ENCODE measurements at regions not wholly inside any gene's neighbourhood (a gene's known extent, or its start where the extent isn't known, plus 50 kb on each side); places are given as distances from the start of the nearest gene placed in this dataset.

GRCh38 chr1:116185161-116185701 is 74.0 kb downstream of the MAB21L3 start:
- no peak for TF ChIP-seq CTCF (IDR thresholded peaks at IDR 0.05)
- no peak overlapping the region for H3K4me2 ChIP-seq (ENCODE audit: low read length)
- H3K79me2 ChIP-seq = no peaks in the 10 kb centered on the region
- H3K4me1 ChIP-seq = no peaks in the 10 kb centered on the region
- no peak overlapping the region for H2AFZ ChIP-seq
- no peak overlapping the region for H3K4me3 ChIP-seq (ENCODE audit: low read depth, low read length)
- H3K27me3 ChIP-seq (ENCODE audit: control insufficient read depth, insufficient read depth, low read length) = no peaks in the 10 kb centered on the region
- no peaks in the 10 kb centered on the region for H3K9me3 ChIP-seq (ENCODE audit: control insufficient read depth, low read length)
- H3K9ac ChIP-seq = no peak overlapping the region
- no peak overlapping the region for H3K27ac ChIP-seq
- no peaks in the 10 kb centered on the region for H3K36me3 ChIP-seq (ENCODE audit: control insufficient read depth, insufficient read depth, low read length)

- Histone ChIP-seq H3K79me2 (no peaks in the 10 kb centered on the region), H2AFZ (no peak overlapping the region), H3K9ac (no peak overlapping the region), H3K4me1 (peaks cover 4% of the 10 kb centered on the region), H3K36me3 (ENCODE audit: control insufficient read depth, insufficient read depth, low read length) (no peaks in the 10 kb centered on the region), H3K9me3 (ENCODE audit: control insufficient read depth, low read length) (no peaks in the 10 kb centered on the region), H3K27ac (no peak overlapping the region), H3K4me3 (ENCODE audit: low read depth, low read length) (no peak overlapping the region), H3K27me3 (ENCODE audit: control insufficient read depth, insufficient read depth, low read length) (no peaks in the 10 kb centered on the region), H3K4me2 (ENCODE audit: low read length) (no peak overlapping the region)
- TF ChIP-seq CTCF (IDR thresholded peaks at IDR 0.05) = no peak
Measured at GRCh38 chr1:116189481-116189880, 78.3 kb downstream of the MAB21L3 start.

- no peak for TF ChIP-seq CTCF (IDR thresholded peaks at IDR 0.05)
- Histone ChIP-seq H2AFZ (peak overlapping the region; percentile 34), H3K4me2 (ENCODE audit: low read length) (no peak overlapping the region), H3K79me2 (no peaks in the 10 kb centered on the region), H3K4me3 (ENCODE audit: low read depth, low read length) (no peak overlapping the region), H3K9me3 (ENCODE audit: control insufficient read depth, low read length) (no peaks in the 10 kb centered on the region), H3K9ac (no peak overlapping the region), H3K27me3 (ENCODE audit: control insufficient read depth, insufficient read depth, low read length) (no peaks in the 10 kb centered on the region), H3K36me3 (ENCODE audit: control insufficient read depth, insufficient read depth, low read length) (no peaks in the 10 kb centered on the region), H3K4me1 (peaks cover 4% of the 10 kb centered on the region), H3K27ac (no peak overlapping the region)
Measured at GRCh38 chr1:116191294-116191693, 80.1 kb downstream of the MAB21L3 start.

- Histone ChIP-seq H3K9me3 (ENCODE audit: control insufficient read depth, low read length) (no peaks in the 10 kb centered on the region), H3K4me2 (ENCODE audit: low read length) (no peak overlapping the region), H3K4me1 (peaks cover 4% of the 10 kb centered on the region), H3K9ac (no peak overlapping the region), H2AFZ (no peak overlapping the region), H3K36me3 (ENCODE audit: control insufficient read depth, insufficient read depth, low read length) (no peaks in the 10 kb centered on the region), H3K27ac (no peak overlapping the region), H3K79me2 (no peaks in the 10 kb centered on the region), H3K4me3 (ENCODE audit: low read depth, low read length) (no peak overlapping the region), H3K27me3 (ENCODE audit: control insufficient read depth, insufficient read depth, low read length) (no peaks in the 10 kb centered on the region)
- no peak for TF ChIP-seq CTCF (IDR thresholded peaks at IDR 0.05)
Measured at GRCh38 chr1:116193768-116194167, 82.6 kb downstream of the MAB21L3 start.

- no peak for TF ChIP-seq CTCF (IDR thresholded peaks at IDR 0.05)
- H3K27ac ChIP-seq = peak overlapping the region; percentile 57
- H3K27me3 ChIP-seq (ENCODE audit: control insufficient read depth, insufficient read depth, low read length) = no peaks in the 10 kb centered on the region
- no peaks in the 10 kb centered on the region for H3K9me3 ChIP-seq (ENCODE audit: control insufficient read depth, low read length)
- no peak overlapping the region for H3K4me2 ChIP-seq (ENCODE audit: low read length)
- H3K4me3 ChIP-seq (ENCODE audit: low read depth, low read length) = no peak overlapping the region
- H3K4me1 ChIP-seq = peaks cover 4% of the 10 kb centered on the region
- no peaks in the 10 kb centered on the region for H3K36me3 ChIP-seq (ENCODE audit: control insufficient read depth, insufficient read depth, low read length)
- H3K9ac ChIP-seq = no peak overlapping the region
- peak overlapping the region; percentile 35 for H2AFZ ChIP-seq
- H3K79me2 ChIP-seq = no peaks in the 10 kb centered on the region
Measured at GRCh38 chr1:116194568-116194967, 83.4 kb downstream of the MAB21L3 start.
